Naive thymus-derived CD8-positive, alpha-beta T cell (primary cell): ENCODE measurements at regions not wholly inside any gene's neighbourhood (a gene's known extent, or its start where the extent isn't known, plus 50 kb on each side); places are given as distances from the start of the nearest gene placed in this dataset.
"Not testable (repeated sequence)": the region's sequence is repeated elsewhere in the genome, so short reads cannot be mapped to it uniquely, and the experiment has no call there.

Experiments used
- ATAC-seq, 2 donors: fragments of 150-1000 bp; cut with Tn5 transposase in 1 of 2; sonication (Bioruptor Pico), chemical (Tn5 transposase) in 1 of 2; 1 replicate in 1 of 2; 2 replicates in 1 of 2; pipeline ENCODE4 v1.10.0; 2021; ENCODE audit warnings: mild to moderate bottlenecking in 2 of 2, moderate library complexity in 2 of 2
- POLR2A ChIA-PET: fragments of 350-600 bp; sonication (Branson Sonifier 250); formaldehyde crosslinking; loops from one replicate; lab custom pipeline; 2021; ENCODE audit warnings: antibody characterized with exemption; lab: Charles Lee
- DNase-seq, 10 donors: peaks; one replicate each; pipeline versions ENCODE4 v3.0.0 to v3.0.0-alpha.2; 2020 to 2022
- H3K27ac Mint-ChIP-seq, 10 donors: one replicate each; pipeline ENCODE4 v1.8.0; 2020 to 2022; ENCODE audit warnings: mild to moderate bottlenecking in 10 of 10, mixed read lengths in 10 of 10, moderate library complexity in 4 of 10, inconsistent platforms in 1 of 10
- H3K27me3 Mint-ChIP-seq, 5 donors: one replicate each; pipeline ENCODE4 v1.8.0; 2021 to 2022; ENCODE audit warnings: mixed read lengths in 5 of 5
- H3K36me3 Mint-ChIP-seq, 3 donors: one replicate each; pipeline ENCODE4 v1.8.0; 2020 to 2022; ENCODE audit warnings: mixed read lengths in 3 of 3, mild to moderate bottlenecking in 2 of 3, inconsistent platforms in 1 of 3
- H3K4me1 Mint-ChIP-seq, 4 donors: one replicate each; pipeline ENCODE4 v1.8.0; 2021 to 2022; ENCODE audit warnings: mixed read lengths in 4 of 4
- H3K4me3 Mint-ChIP-seq, 10 donors: one replicate each; pipeline ENCODE4 v1.8.0; 2020 to 2022; ENCODE audit warnings: mild to moderate bottlenecking in 10 of 10, mixed read lengths in 10 of 10, moderate library complexity in 6 of 10, inconsistent platforms in 1 of 10
- H3K9me3 Mint-ChIP-seq, 9 donors: one replicate each; pipeline ENCODE4 v1.8.0; 2020 to 2022; ENCODE audit warnings: mixed read lengths in 9 of 9, mild to moderate bottlenecking in 3 of 9, inconsistent platforms in 1 of 9, moderate library complexity in 1 of 9

- POLR2A ChIA-PET = no interaction called here
- DNase-seq (no peak), ATAC-seq (no peak)
- peaks cover 0 to 1% (median 0%) of the 10 kb centered on the region in 9 donors for H3K9me3 Mint-ChIP-seq
- no peak overlapping the region for H3K4me3 Mint-ChIP-seq
- H3K27ac Mint-ChIP-seq = peak overlapping the region in 1 of 10 donors; percentile 1
- H3K27me3 Mint-ChIP-seq = peaks cover 0 to 8% (median 2%) of the 10 kb centered on the region in 5 donors
- no peaks in the 10 kb centered on the region for H3K4me1 Mint-ChIP-seq
- no peaks in the 10 kb centered on the region for H3K36me3 Mint-ChIP-seq
Observed at GRCh38 chr1:187038784-187039183, 210.0 kb downstream of the PLA2G4A start.

GRCh38 chr1:187041104-187041503 lies 212.4 kb downstream of the PLA2G4A start:
- Mint-ChIP-seq H3K27me3 (peaks cover 0 to 8% (median 0%) of the 10 kb centered on the region in 5 donors), H3K27ac (no peak overlapping the region), H3K4me1 (no peaks in the 10 kb centered on the region), H3K4me3 (no peak overlapping the region), H3K36me3 (no peaks in the 10 kb centered on the region), H3K9me3 (peaks cover 0 to 1% (median 0%) of the 10 kb centered on the region in 9 donors)
- no peak for ATAC-seq
- POLR2A ChIA-PET = no interaction called here
- no peak for DNase-seq

- Mint-ChIP-seq H3K27ac (no peak overlapping the region), H3K4me3 (no peak overlapping the region), H3K9me3 (peaks cover 0 to 1% (median 0%) of the 10 kb centered on the region in 9 donors), H3K36me3 (no peaks in the 10 kb centered on the region), H3K4me1 (no peaks in the 10 kb centered on the region), H3K27me3 (peaks cover 0 to 3% (median 0%) of the 10 kb centered on the region in 5 donors)
- no peak for DNase-seq
- POLR2A ChIA-PET = no interaction called here
- no peak for ATAC-seq
Observed at GRCh38 chr1:187042538-187042937, 213.8 kb downstream of the PLA2G4A start.

- H3K36me3 Mint-ChIP-seq, ATAC-seq, DNase-seq, H3K4me3 Mint-ChIP-seq, H3K4me1 Mint-ChIP-seq, POLR2A ChIA-PET, H3K9me3 Mint-ChIP-seq, H3K27me3 Mint-ChIP-seq, H3K27ac Mint-ChIP-seq: not testable (repeated sequence)
Observed at GRCh38 chr1:187043433-187043832, 214.7 kb downstream of the PLA2G4A start.

- Mint-ChIP-seq H3K4me1 (no peaks in the 10 kb centered on the region), H3K4me3 (no peak overlapping the region), H3K9me3 (peaks cover 0 to 1% (median 0%) of the 10 kb centered on the region in 9 donors), H3K36me3 (no peaks in the 10 kb centered on the region), H3K27me3 (peaks cover 0 to 3% (median 0%) of the 10 kb centered on the region in 5 donors), H3K27ac (no peak overlapping the region)
- ATAC-seq (no peak), DNase-seq (no peak)
- POLR2A ChIA-PET = no interaction called here
Observed at GRCh38 chr1:187044411-187044810, 215.7 kb downstream of the PLA2G4A start.

GRCh38 chr1:187045371-187045770 lies 216.6 kb downstream of the PLA2G4A start:
- Mint-ChIP-seq H3K4me1 (no peaks in the 10 kb centered on the region), H3K9me3 (no peaks in the 10 kb centered on the region), H3K4me3 (no peak overlapping the region), H3K27me3 (peaks cover 0 to 3% (median 0%) of the 10 kb centered on the region in 5 donors), H3K36me3 (no peaks in the 10 kb centered on the region), H3K27ac (no peak overlapping the region)
- ATAC-seq (no peak), DNase-seq (no peak)
- POLR2A ChIA-PET = no interaction called here

GRCh38 chr1:187046293-187046692 lies 217.5 kb downstream of the PLA2G4A start:
- Mint-ChIP-seq H3K9me3 (no peaks in the 10 kb centered on the region), H3K27me3 (peaks cover 0 to 3% (median 0%) of the 10 kb centered on the region in 5 donors), H3K36me3 (no peaks in the 10 kb centered on the region), H3K4me1 (no peaks in the 10 kb centered on the region), H3K4me3 (no peak overlapping the region), H3K27ac (no peak overlapping the region)
- no peak for DNase-seq
- POLR2A ChIA-PET = no interaction called here
- no peak for ATAC-seq

DNA sequence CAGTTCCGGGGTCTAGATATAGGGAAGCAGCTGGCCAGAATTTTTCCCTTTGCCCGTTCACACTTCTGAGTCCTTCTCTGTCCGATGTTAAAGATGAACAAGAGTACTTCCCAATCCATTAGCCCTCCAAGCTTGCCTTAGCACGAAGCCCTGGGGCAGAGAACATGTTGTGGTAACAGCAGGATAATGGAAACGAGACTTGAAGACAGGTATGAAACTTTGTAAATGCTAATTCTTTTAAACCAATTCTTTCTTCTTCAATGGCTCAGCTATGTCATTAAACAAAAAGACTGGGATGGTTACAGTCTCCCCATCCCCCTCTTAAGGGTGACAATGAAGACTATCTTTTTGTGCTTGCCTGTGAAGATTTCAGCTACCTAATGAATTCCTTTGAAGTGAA lies 218.5 kb downstream of the PLA2G4A start:
- no peak overlapping the region for H3K27ac Mint-ChIP-seq
- H3K9me3 Mint-ChIP-seq = no peaks in the 10 kb centered on the region
- H3K4me3 Mint-ChIP-seq = no peak overlapping the region
- H3K27me3 Mint-ChIP-seq = peaks cover 0 to 3% (median 0%) of the 10 kb centered on the region in 5 donors
- POLR2A ChIA-PET = no interaction called here
- H3K36me3 Mint-ChIP-seq = no peaks in the 10 kb centered on the region
- ATAC-seq = no peak
- no peak for DNase-seq
- no peaks in the 10 kb centered on the region for H3K4me1 Mint-ChIP-seq

DNA sequence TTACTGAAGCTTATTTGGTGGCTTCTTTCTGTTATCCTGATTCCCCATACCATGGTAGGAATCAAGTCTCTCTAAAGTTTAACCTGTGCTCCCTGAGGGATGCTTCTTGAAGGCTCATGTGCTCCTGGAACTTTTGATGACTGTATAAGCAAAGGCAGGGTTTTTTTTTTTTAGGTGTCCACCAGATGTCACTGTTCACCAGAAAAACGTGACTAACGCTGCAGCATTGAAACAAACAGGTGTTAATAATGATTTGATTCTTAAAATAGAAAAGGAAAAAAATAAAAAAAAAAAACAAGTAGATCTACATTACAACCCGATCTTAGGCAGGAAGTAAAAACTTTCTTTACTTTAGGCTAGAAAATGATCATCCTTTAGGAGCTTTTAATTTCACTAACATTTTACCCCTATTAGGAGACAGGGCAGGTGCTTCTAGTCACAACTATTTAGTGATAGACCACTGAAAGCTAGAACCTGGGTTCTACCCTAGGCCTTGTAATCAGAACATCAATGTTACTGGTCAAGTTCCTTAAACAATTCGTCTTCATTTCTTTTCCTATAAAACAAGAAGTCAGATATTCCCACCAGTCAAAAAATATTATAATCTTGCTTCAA lies 223.0 kb downstream of the PLA2G4A start:
- peaks cover 0 to 1% (median 0%) of the 10 kb centered on the region in 5 donors for H3K27me3 Mint-ChIP-seq
- H3K9me3 Mint-ChIP-seq = no peaks in the 10 kb centered on the region
- no peaks in the 10 kb centered on the region for H3K36me3 Mint-ChIP-seq
- H3K27ac Mint-ChIP-seq = no peak overlapping the region
- POLR2A ChIA-PET = no interaction called here
- no peak overlapping the region for H3K4me3 Mint-ChIP-seq
- DNase-seq (peak in 4 of 10 donors; percentile 14 to 40 (median 26)), ATAC-seq (peak in 1 of 2 donors; percentile 44)
- peaks cover 0 to 8% (median under 1%) of the 10 kb centered on the region in 4 donors for H3K4me1 Mint-ChIP-seq

- DNase-seq = no peak
- Mint-ChIP-seq H3K36me3 (no peaks in the 10 kb centered on the region), H3K4me3 (no peak overlapping the region), H3K4me1 (peaks cover 0 to 8% (median under 1%) of the 10 kb centered on the region in 4 donors), H3K9me3 (no peaks in the 10 kb centered on the region), H3K27me3 (no peaks in the 10 kb centered on the region), H3K27ac (no peak overlapping the region)
- ATAC-seq = no peak
- POLR2A ChIA-PET = no interaction called here
Observed at GRCh38 chr1:187053876-187054275, 225.1 kb downstream of the PLA2G4A start.

GRCh38 chr1:187054862-187055757 lies 226.4 kb downstream of the PLA2G4A start:
- Mint-ChIP-seq H3K9me3 (no peaks in the 10 kb centered on the region), H3K4me3 (no peak overlapping the region), H3K27me3 (no peaks in the 10 kb centered on the region), H3K4me1 (peaks cover 0 to 8% (median under 1%) of the 10 kb centered on the region in 4 donors), H3K36me3 (no peaks in the 10 kb centered on the region), H3K27ac (peak overlapping the region in 2 of 10 donors; percentile 11 to 56)
- POLR2A ChIA-PET = no interaction called here
- no peak for ATAC-seq
- DNase-seq = no peak

GRCh38 chr1:187063271-187063670 lies 234.5 kb downstream of the PLA2G4A start:
- DNase-seq (no peak), ATAC-seq (no peak)
- H3K4me3 Mint-ChIP-seq = no peak overlapping the region
- H3K27me3 Mint-ChIP-seq = peaks cover 0 to 4% (median 0%) of the 10 kb centered on the region in 5 donors
- no peaks in the 10 kb centered on the region for H3K4me1 Mint-ChIP-seq
- POLR2A ChIA-PET = no interaction called here
- H3K27ac Mint-ChIP-seq = no peak overlapping the region
- no peaks in the 10 kb centered on the region for H3K36me3 Mint-ChIP-seq
- H3K9me3 Mint-ChIP-seq = peaks cover 0 to 3% (median 0%) of the 10 kb centered on the region in 9 donors

DNA sequence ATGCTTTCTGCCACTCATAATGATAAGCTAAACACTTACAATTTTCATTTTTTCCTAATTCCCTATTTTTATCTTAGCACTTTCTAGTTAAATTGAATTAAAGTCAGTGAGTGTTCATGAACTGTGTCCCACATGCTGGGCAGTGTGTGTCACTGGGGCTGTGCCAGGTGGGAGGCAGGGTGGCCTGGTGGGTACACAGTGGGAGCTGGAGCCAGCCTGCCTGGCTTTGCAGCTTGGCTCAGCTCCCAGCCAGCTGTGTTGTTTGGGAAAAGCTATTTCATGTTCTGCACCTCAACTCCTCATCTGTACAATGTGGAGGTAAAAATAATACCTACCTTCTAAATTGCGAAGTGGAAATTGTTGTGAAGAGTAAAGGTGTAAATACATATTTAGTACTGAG lies 238.4 kb downstream of the PLA2G4A start:
- DNase-seq = no peak
- Mint-ChIP-seq H3K27me3 (peaks cover 0 to 4% (median 0%) of the 10 kb centered on the region in 5 donors), H3K9me3 (peaks cover 0 to 2% (median 0%) of the 10 kb centered on the region in 9 donors), H3K36me3 (no peaks in the 10 kb centered on the region), H3K4me3 (no peak overlapping the region), H3K4me1 (no peaks in the 10 kb centered on the region), H3K27ac (no peak overlapping the region)
- POLR2A ChIA-PET = no interaction called here
- no peak for ATAC-seq
